NOMO-1 treated with dmso at 0.1 percent for 144 hours (cell line): ENCODE measurements at regions not wholly inside any gene's neighbourhood (a gene's known extent, or its start where the extent isn't known, plus 50 kb on each side); places are given as distances from the start of the nearest gene placed in this dataset.
"Not testable (repeated sequence)": the region's sequence is repeated elsewhere in the genome, so short reads cannot be mapped to it uniquely, and the experiment has no call there.

ENCODE experiments used
- DNase-seq: peaks from one replicate; lab custom pipeline; 2025; ENCODE audit not compliant: unreplicated experiment; lab: John Stamatoyannopoulos, UW

GRCh38 chr4:138521809-138522208 is 279.7 kb upstream of the SLC7A11 start:
- DNase-seq = no peak

DNA sequence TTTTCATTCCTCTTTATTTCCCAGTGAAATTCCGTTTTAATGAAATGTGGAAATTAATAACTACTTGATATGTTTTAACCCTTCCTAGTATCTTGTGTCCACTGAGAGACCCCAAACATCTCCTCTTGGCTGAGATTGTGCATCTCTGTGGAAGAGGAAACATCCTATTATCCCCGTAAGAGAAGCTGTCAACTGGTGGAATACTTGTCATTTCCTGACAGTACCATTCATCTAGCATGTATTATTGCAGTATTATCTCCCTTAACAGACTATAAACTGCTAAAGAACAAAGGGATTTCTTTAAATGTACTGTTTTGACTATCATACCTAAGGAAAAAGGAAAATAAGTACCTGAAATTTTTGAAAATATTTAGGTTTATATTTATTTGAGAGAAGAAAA is 277.3 kb upstream of the SLC7A11 start:
- no peak for DNase-seq

DNA sequence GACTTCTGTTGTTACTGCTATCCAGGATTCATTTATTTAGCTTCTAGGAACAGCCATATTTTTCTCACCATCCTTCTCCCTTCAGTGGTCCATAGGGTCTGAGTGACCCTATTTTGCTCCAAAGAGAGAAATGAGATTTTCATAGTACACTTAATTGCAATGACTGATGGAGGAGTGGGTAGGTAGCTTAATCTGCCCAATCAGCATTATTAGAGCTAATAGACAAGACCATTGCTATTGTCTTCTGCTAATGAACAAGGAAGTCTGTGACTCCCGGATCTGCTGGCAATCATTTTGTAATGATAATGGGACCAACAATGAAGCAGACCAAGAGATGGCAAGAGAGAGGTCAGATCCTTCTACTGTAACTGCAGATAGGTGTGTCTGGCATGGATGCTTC is 271.4 kb upstream of the SLC7A11 start:
- no peak for DNase-seq

DNA sequence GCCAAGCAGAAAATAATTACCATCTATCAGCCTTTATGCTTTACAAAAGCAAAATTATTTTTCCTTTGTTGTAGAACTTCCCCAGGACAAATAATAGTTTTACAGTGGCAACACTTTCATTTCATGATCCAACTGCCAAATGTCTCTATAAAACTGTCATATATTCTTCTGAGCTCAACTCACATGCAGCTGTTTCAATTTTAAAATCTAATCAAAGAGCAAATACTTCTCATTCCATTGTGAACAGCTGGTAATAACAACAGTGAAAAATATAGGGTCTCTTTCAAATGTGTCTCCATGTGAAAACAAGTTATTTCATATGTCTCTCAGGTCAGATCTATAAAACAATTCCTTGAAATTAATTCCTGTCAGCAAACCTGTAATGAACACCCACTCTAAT is 270.6 kb upstream of the SLC7A11 start:
- DNase-seq = no peak

DNA sequence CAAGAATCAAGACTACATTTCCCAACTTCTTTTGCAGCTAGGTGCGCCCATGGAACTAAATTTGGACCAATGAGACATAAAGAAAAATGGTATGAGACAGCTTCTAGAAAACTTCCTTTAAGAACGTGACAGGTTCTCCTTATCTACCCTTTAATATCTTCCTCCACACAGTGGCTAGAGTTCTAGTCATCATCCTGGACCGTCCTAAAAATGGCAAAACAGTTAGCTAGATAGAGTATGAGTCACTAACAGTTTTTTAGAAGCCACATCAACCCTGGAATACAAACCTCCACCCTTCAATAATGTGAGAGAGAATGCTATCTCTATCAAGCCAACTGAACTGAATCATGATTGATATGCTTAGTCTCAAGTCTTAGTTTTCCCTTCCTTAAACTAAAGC is 267.9 kb upstream of the SLC7A11 start:
- DNase-seq = no peak

DNA sequence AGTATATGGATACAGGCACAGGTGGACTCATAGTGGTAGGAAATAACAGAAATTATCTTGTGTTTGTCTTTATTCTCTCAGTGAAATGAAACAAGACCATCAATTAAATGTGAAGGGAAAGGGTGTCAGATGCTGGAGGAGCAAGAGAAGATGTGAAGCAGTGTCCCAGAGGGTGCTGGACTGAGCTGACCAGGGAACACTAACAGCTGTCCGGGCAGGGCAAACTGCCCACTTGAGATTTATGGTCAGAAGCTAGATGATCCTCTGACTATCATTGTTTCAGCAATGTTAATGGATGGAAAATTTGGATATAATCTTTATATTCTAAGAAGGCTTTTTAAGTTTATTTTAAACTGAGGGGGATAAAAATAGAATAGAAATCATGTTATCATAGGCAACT is 267.2 kb upstream of the SLC7A11 start:
- no peak for DNase-seq

- no peak for DNase-seq
Measured at GRCh38 chr4:138507522-138507921, 265.4 kb upstream of the SLC7A11 start.

GRCh38 chr4:138501614-138502013 is 259.5 kb upstream of the SLC7A11 start:
- no peak for DNase-seq

GRCh38 chr4:138500869-138501268 is 258.7 kb upstream of the SLC7A11 start:
- DNase-seq = no peak

GRCh38 chr4:138499627-138500026 is 257.5 kb upstream of the SLC7A11 start:
- no peak for DNase-seq

DNA sequence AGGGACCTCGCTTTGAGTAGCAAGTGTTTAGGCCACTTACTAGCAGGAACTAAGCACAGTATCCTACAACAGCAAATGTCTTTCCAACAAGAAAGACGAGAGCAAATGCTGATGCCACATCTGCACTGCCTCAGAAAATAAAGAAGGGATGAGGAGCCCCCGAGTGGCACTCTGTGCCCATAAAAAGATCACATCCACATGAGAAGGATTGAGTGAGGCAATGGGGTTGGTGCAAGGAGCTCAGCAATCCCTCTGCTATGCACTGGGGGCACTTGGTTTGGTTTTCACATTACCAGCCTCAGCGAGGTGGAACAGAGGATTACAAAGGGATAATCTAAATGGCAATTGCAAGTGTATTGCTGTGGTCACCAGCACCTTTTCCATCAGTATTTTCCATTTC is 252.8 kb upstream of the SLC7A11 start:
- DNase-seq = peak; percentile 83

- DNase-seq = no peak
Measured at GRCh38 chr4:138494116-138494515, 252.0 kb upstream of the SLC7A11 start.

- DNase-seq = no peak
Measured at GRCh38 chr4:138492176-138492575, 250.0 kb upstream of the SLC7A11 start.

DNA sequence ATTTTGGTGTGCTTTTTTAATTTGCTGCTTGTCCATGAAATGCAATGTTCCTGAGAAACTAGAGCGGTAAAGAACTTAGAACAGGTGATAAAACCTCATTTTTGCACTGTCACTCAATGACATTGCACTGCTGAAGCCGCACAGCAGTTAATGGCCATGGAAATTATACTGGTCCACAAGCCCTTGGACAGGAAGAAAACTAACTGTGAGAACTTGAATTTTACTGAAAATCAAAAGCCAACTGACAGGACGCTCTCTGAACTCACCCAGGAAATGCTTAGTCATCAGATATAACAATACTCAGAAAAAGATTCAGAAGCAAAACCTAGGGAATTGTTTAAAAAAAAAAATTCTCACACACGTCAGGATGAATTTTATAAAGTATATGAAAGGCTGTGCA is 246.4 kb upstream of the SLC7A11 start:
- DNase-seq = no peak

DNA sequence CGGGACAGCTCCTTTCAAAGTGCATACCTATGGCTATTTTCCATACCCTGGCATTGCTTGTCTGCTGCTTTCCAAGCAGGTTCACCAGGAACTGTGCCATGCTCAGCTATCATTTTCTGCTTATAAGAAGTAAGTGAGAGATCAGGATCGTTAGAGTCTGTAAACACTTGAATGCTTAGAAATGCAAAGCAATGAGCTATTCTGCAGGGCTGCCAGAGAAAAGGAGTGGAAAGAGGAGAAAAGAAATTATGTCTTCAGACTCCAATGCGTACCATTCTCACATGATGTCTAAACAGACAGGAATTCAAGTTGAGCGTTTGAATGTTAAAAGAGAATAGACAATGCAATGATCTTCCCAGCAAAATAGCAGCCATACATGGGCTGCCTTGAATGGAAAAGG is 245.5 kb upstream of the SLC7A11 start:
- DNase-seq = no peak

DNA sequence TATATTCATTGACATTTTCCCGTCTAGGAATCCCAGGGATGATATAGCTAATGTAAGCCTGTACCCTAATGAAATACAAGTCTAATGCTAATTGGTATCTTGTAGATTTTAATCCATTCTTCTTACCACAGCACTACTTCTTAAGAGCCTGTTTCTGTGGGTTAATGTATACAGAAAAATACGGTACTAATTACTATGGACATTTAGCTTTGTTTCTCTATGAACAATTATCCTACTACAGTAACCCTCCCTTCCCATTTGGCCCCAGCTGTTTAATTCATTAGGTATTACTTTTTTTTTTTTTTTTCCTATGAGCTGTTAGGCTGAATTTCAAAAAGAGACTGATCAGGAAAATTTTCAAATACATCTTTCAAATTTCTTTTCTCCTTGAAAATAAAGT is 245.1 kb upstream of the SLC7A11 start:
- DNase-seq = no peak

GRCh38 chr4:138485498-138485897 is 243.3 kb upstream of the SLC7A11 start:
- no peak for DNase-seq

DNA sequence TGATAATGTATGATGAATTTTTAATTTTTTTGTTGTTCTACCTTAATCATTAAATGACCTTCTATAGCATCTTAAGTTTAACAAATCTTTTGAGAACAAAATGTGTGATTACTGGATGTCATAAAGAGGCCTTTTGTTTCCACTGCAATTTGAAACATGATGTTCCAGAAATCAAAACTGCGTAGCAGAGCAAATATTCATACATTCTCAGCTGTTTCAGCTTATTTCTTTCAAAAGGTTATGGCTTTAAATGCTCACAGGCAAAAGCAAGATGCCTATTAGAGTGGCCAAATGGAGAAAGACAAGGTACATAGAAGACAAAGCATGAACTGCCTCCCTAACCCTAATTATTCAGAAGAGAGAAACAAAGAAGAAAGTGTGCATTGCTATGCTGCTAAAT is 233.0 kb upstream of the SLC7A11 start:
- DNase-seq = no peak

- DNase-seq = no peak
Measured at GRCh38 chr4:138473339-138473738, 231.2 kb upstream of the SLC7A11 start.

GRCh38 chr4:138460477-138461414 is 218.6 kb upstream of the SLC7A11 start:
- DNase-seq = no peak

DNA sequence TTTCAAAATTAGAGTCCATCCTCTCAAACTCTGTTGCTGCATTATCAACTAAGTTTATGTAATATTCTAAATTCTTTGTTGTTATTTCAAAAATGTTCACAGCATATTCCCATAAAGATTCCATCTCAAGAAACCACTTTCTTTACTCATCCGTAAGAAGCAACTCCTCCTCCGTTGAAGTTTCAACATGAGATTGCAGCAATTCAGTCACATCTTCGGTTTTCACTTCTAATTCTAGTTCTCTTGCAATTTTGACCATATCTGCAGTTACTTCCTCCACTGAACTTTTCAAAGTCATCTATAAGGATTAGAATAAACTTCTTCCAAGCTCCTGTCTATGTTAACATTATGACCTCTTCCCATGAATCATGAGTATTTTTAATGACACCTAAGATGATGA is 216.6 kb upstream of the SLC7A11 start:
- DNase-seq = no peak

GRCh38 chr4:138456349-138456748 is 214.2 kb upstream of the SLC7A11 start:
- DNase-seq = not testable (repeated sequence)

GRCh38 chr4:138455097-138455496 is 212.9 kb upstream of the SLC7A11 start:
- DNase-seq = no peak
